ENCODE measurements at regions not wholly inside any gene's neighbourhood (a gene's known extent, or its start where the extent isn't known, plus 50 kb on each side); places are given as distances from the start of the nearest gene placed in this dataset.

GRCh38 chr1:185573162-185573561 lies 161.0 kb upstream of the HMCN1 start:
- Histone ChIP-seq H3K9me1 (replicated peaks; ENCODE audit: control insufficient read depth, extremely low read depth, insufficient read depth, low read length) (no peaks in the 10 kb centered on the region), H3K27ac (ENCODE audit: insufficient read depth, low read depth, low read length) (no peak overlapping the region), H3K36me3 (ENCODE audit: control insufficient read depth in 2 of 2, extremely low read depth in 1 of 2, insufficient read depth in 2 of 2, low read length in 2 of 2) (no peaks in the 10 kb centered on the region), H3K79me2 (ENCODE audit: control insufficient read depth, insufficient read depth, low read length) (no peaks in the 10 kb centered on the region), H3K4me3 (replicated peaks in 1 of 3; ENCODE audit: insufficient read depth in 1 of 3, low read depth in 1 of 3, low read length in 3 of 3) (no peak overlapping the region), H3K9ac (replicated peaks; ENCODE audit: extremely low read depth, insufficient read depth, low read length) (no peak overlapping the region), H2AFZ (ENCODE audit: low read depth, low read length) (no peak overlapping the region), H3K27me3 (ENCODE audit: control insufficient read depth in 2 of 2, insufficient read depth in 2 of 2, low read length in 2 of 2) (no peaks in the 10 kb centered on the region), H4K20me1 (replicated peaks; ENCODE audit: control insufficient read depth, extremely low read depth, insufficient read depth, low read length) (no peaks in the 10 kb centered on the region), H3K4me1 (ENCODE audit: control insufficient read depth, extremely low read depth, insufficient read depth, low read length) (no peaks in the 10 kb centered on the region), H3K9me3 (replicated peaks; ENCODE audit: control insufficient read depth, insufficient read depth, low read length) (no peaks in the 10 kb centered on the region), H3K4me2 (ENCODE audit: insufficient read depth, low read length) (no peak overlapping the region)
- dilution Hi-C loops (cut with MboI; ENCODE audit: extremely low pct_ligation_motif_present, low sequenced_read_pairs), result no loop called here
- TF ChIP-seq JUN (IDR thresholded peaks at IDR 0.05; ENCODE audit: borderline replicate concordance, insufficient read depth, insufficient read length, low read depth), result no peak
- no peak for TF ChIP-seq EZH2 (IDR thresholded peaks at IDR 0.05; ENCODE audit: borderline replicate concordance, low read depth, low read length, severe bottlenecking)
- TF ChIP-seq, protein P1, sequence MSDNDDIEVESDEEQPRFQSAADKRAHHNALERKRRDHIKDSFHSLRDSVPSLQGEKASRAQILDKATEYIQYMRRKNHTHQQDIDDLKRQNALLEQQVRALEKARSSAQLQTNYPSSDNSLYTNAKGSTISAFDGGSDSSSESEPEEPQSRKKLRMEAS (IDR thresholded peaks at IDR 0.05; ENCODE audit: insufficient read depth, insufficient read length), result no peak
- no peak for TF ChIP-seq FOS (IDR thresholded peaks at IDR 0.05; ENCODE audit: borderline replicate concordance, insufficient read depth, low read length)
- no peak for TF ChIP-seq MYC (IDR thresholded peaks at IDR 0.05; ENCODE audit: low read depth, low read length)
- no peak for TF ChIP-seq POLR2AphosphoS5 (IDR thresholded peaks at IDR 0.05; ENCODE audit: insufficient read depth, low read depth, low read length)
- TF ChIP-seq GATA2 (IDR thresholded peaks at IDR 0.05; ENCODE audit: insufficient read depth, insufficient read length, low read depth, low read length), result no peak
- TF ChIP-seq POLR2A (IDR thresholded peaks at IDR 0.05; ENCODE audit: low read depth, low read length), result no peak
- TF ChIP-seq CTCF (IDR thresholded peaks at IDR 0.05; ENCODE audit: extremely low read depth in 1 of 2, insufficient read depth in 1 of 2, low read depth in 1 of 2, low read length in 2 of 2), result no peak
- DNase-seq (ENCODE audit: low read depth, low spot score), result no peak
- no peak for FAIRE-seq
- intact Hi-C loops (cut with micrococcal nuclease), result no loop called here
- CTCF ChIA-PET, result interaction anchor here (1.8 kb wide), 1 partner anchor 23 kb away, joined by 6 read pairs; no protein-coding TSS in a partner anchor
- no TSS peak for BruUV-seq (replicated peaks)
- POLR2A ChIA-PET, result no interaction called here

Data from endothelial cell of umbilical vein (primary cell).